K562 (cell line): ENCODE measurements at regions not wholly inside any gene's neighbourhood (a gene's known extent, or its start where the extent isn't known, plus 50 kb on each side); places are given as distances from the start of the nearest gene placed in this dataset.

ENCODE experiments used
- ATAC-seq: fragments of 200-7000 bp; cut with Tn5 transposase; 3 replicates; pipeline ENCODE4 v1.9.1; 2020; ENCODE audit warnings: moderate library complexity
- BruUV-seq: library from RNA; stranded (reverse); fragments of 400-500 nt; replicated peaks from 2 replicates; lab custom pipeline; 2021; lab: Mats Ljungman, UMichigan
- CTCF ChIA-PET: fragments of 300-600 bp; formaldehyde crosslinking; extraction: SDS; loops from one replicate; lab custom pipeline; 2021; ENCODE audit warnings: low intra/inter-chr PET ratio; lab: Yijun Ruan, JAX
- POLR2A ChIA-PET: fragments of 300-600, 350-650 bp; sonication (Branson Sonifier 250); formaldehyde crosslinking; extraction: SDS; loops from one replicate; lab custom pipeline; 2021; ENCODE audit warnings: antibody characterized with exemption, inconsistent platforms; lab: Yijun Ruan, JAX
- DNase-seq, 4 experiments: peaks; one replicate each; pipeline versions ENCODE4 v3.0.0 to v3.0.0-alpha.2; 2011 to 2018; ENCODE audit warnings: low spot score in 3 of 4, mixed read lengths in 3 of 4; ENCODE audit errors: extremely low read depth in 1 of 4
- FAIRE-seq: peaks from 2 replicates; lab custom pipeline; 2011; peaks lifted over from hg19 to GRCh38; lab: Jason Lieb, UNC
- H2AFZ ChIP-seq: 2 replicates; pipeline ENCODE4 v1.6.0; 2011; ENCODE audit warnings: low read depth, low read length, control low read depth, inconsistent platforms
- H3K27ac ChIP-seq: fragments of 200-600 bp; 3 replicates; pipeline ENCODE4 v1.8.0; 2011; ENCODE audit warnings: low read depth, mild to moderate bottlenecking, control low read depth, inconsistent platforms, low read length, moderate library complexity, mixed read lengths; ENCODE audit errors: extremely low read depth
- H3K27me3 ChIP-seq, 2 experiments: fragments of 300-600 bp in 1 of 2; 2 replicates in 1 of 2; 3 replicates in 1 of 2; pipeline versions ENCODE4 v1.6.0 to v1.8.0; 2011; ENCODE audit warnings: inconsistent platforms in 2 of 2, low read length in 2 of 2, mild to moderate bottlenecking in 1 of 2, mixed read lengths in 1 of 2, moderate library complexity in 1 of 2; ENCODE audit not compliant: control insufficient read depth in 2 of 2, insufficient read depth in 2 of 2
- H3K36me3 ChIP-seq: fragments of 300-600 bp; 3 replicates; pipeline ENCODE4 v1.8.0; 2011; ENCODE audit warnings: mild to moderate bottlenecking, low read length, inconsistent platforms; ENCODE audit not compliant: control insufficient read depth, insufficient read depth
- H3K4me1 ChIP-seq, 2 experiments: fragments of 200-600 bp in 1 of 2; replicated peaks in 1 of 2; 2 replicates in 1 of 2; 3 replicates in 1 of 2; pipeline versions ENCODE4 v1.5.1 to v1.8.0; 2011; ENCODE audit warnings: inconsistent platforms in 2 of 2, low read length in 2 of 2, mild to moderate bottlenecking in 1 of 2, mixed read lengths in 1 of 2, moderate library complexity in 1 of 2; ENCODE audit not compliant: control insufficient read depth in 2 of 2, insufficient read depth in 2 of 2
- H3K4me2 ChIP-seq: 2 replicates; pipeline ENCODE4 v1.6.1; 2011; ENCODE audit warnings: low read length, control low read depth, inconsistent platforms, mixed read lengths; ENCODE audit not compliant: insufficient read depth
- H3K4me3 ChIP-seq: fragments of 200-600 bp; sonication (generic), shearing (Covaris generic); 2 replicates; pipeline ENCODE4 v1.5.1; 2016; ENCODE audit warnings: control low read depth, inconsistent platforms
- H3K79me2 ChIP-seq: fragments of 200-600 bp; 3 replicates; pipeline ENCODE4 v1.8.0; 2011; ENCODE audit warnings: low read length, inconsistent platforms; ENCODE audit not compliant: control insufficient read depth, insufficient read depth
- H3K9ac ChIP-seq, 2 experiments: 2 replicates each; pipeline versions ENCODE4 v1.6.0 to v1.6.1; 2011; ENCODE audit warnings: low read depth in 2 of 2, low read length in 2 of 2, control low read depth in 1 of 2, inconsistent platforms in 1 of 2, mild to moderate bottlenecking in 1 of 2, mixed read lengths in 1 of 2; ENCODE audit not compliant: insufficient read depth in 1 of 2
- H3K9me1 ChIP-seq: one replicate; pipeline ENCODE4 v1.6.0; 2011; ENCODE audit warnings: inconsistent platforms, mild to moderate bottlenecking, low read length, moderate library complexity; ENCODE audit not compliant: control insufficient read depth, insufficient read depth
- H3K9me3 ChIP-seq: replicated peaks from 2 replicates; pipeline ENCODE4 v1.5.1; 2011; ENCODE audit warnings: low read depth, low read length, inconsistent platforms; ENCODE audit not compliant: control insufficient read depth, insufficient read depth
- H4K20me1 ChIP-seq: replicated peaks from 2 replicates; pipeline ENCODE4 v1.6.1; 2011; ENCODE audit warnings: low read length, inconsistent platforms, mixed read lengths; ENCODE audit not compliant: control insufficient read depth, insufficient read depth
- BCOR ChIP-seq: fragments of 450-650 bp; IDR thresholded peaks from 2 replicates; pipeline ENCODE4 v1.6.1; 2016
- CHD2 ChIP-seq: IDR thresholded peaks from 2 replicates; pipeline ENCODE4 v1.6.1; 2011; ENCODE audit warnings: low read depth, low read length
- CLOCK ChIP-seq: fragments of 250-450 bp; sonication (Bioruptor Pico); IDR thresholded peaks from 2 replicates; pipeline ENCODE4 v1.4.0; 2020; ENCODE audit warnings: mild to moderate bottlenecking, moderate library complexity, borderline replicate concordance
- ELK1 ChIP-seq: sonication (generic); formaldehyde crosslinking; IDR thresholded peaks from 2 replicates; pipeline ENCODE4 v1.8.1; 2022; ENCODE audit warnings: missing genetic modification reagents
- GTF2F1 ChIP-seq: IDR thresholded peaks from 2 replicates; pipeline ENCODE4 v1.6.1; 2011; ENCODE audit warnings: low read depth, low read length, improper control_type of control experiment
- ILK ChIP-seq: fragments of 450-650 bp; IDR thresholded peaks from 2 replicates; pipeline ENCODE4 v1.6.1; 2016; ENCODE audit warnings: missing genetic modification characterization, low read depth, mild to moderate bottlenecking, missing compliant biosample characterization, moderate library complexity, borderline replicate concordance
- LCOR ChIP-seq: sonication (generic); formaldehyde crosslinking; IDR thresholded peaks from 2 replicates; pipeline ENCODE4 v1.8.0; 2022; ENCODE audit warnings: mild to moderate bottlenecking, missing genetic modification reagents
- MECOM ChIP-seq: fragments of 250-450 bp; sonication (Bioruptor Pico); IDR thresholded peaks from 2 replicates; pipeline ENCODE4 v1.8.0; 2022; ENCODE audit warnings: inconsistent platforms
- MITF ChIP-seq: IDR thresholded peaks from 2 replicates; pipeline ENCODE4 v1.6.1; 2014; ENCODE audit warnings: antibody characterized with exemption
- MYBL2 ChIP-seq, 2 experiments: fragments of 450-650 bp in 1 of 2; sonication (generic) in 1 of 2; formaldehyde crosslinking in 1 of 2; IDR thresholded peaks; 2 replicates each; pipeline versions ENCODE4 v1.6.1 to v1.8.1; 2017 to 2022; ENCODE audit warnings: borderline replicate concordance in 1 of 2, inconsistent platforms in 1 of 2, low read depth in 1 of 2, mild to moderate bottlenecking in 1 of 2, missing genetic modification reagents in 1 of 2, moderate library complexity in 1 of 2
- NFIC ChIP-seq: fragments of 450-650 bp; IDR thresholded peaks from 2 replicates; pipeline ENCODE4 v1.6.1; 2017; ENCODE audit warnings: mild to moderate bottlenecking, inconsistent platforms
- NFYB ChIP-seq: IDR thresholded peaks from 2 replicates; pipeline ENCODE4 v1.6.1; 2011; ENCODE audit warnings: mild to moderate bottlenecking, moderate library complexity; ENCODE audit not compliant: insufficient read length; ENCODE audit errors: extremely low read depth
- NR2F6 ChIP-seq: fragments of 450-650 bp; formaldehyde crosslinking; IDR thresholded peaks from 2 replicates; pipeline ENCODE4 v1.4.0; 2020; ENCODE audit warnings: mild to moderate bottlenecking
- RBM15 ChIP-seq: fragments of 200-400 bp; formaldehyde crosslinking; IDR thresholded peaks from 2 replicates; pipeline ENCODE4 v1.6.1; 2018; ENCODE audit warnings: mild to moderate bottlenecking, low read length, moderate library complexity; ENCODE audit not compliant: insufficient read depth
- TCF3 ChIP-seq: sonication (generic); formaldehyde crosslinking; IDR thresholded peaks from 2 replicates; pipeline ENCODE4 v1.4.0; 2020; ENCODE audit warnings: mild to moderate bottlenecking, missing genetic modification reagents
- ZEB2 ChIP-seq: fragments of 450-650 bp; IDR thresholded peaks from 2 replicates; pipeline ENCODE4 v1.6.1; 2016
- WGBS: fragments of 100-300 bp; shearing (Covaris generic); methylation state at CpG from one replicate; pipeline ENCODE4 v1.1.6; 2016; ENCODE audit warnings: low coverage, mixed read lengths; ENCODE audit not compliant: insufficient coverage; ENCODE audit errors: missing lambda C conversion rate; 5-methylcytosine and 5-hydroxymethylcytosine counted together
- in situ Hi-C: fragments of 300-500 bp; cut with MboI; formaldehyde crosslinking; loops from 4 replicates; pipeline ENCODE4 v1.15.0; 2018; ENCODE audit warnings: inconsistent platforms, mixed read lengths
- intact Hi-C: fragments of 100-400 bp; cut with micrococcal nuclease; formaldehyde crosslinking; loops from 2 replicates; pipeline ENCODE4 v1.14.2; 2022

GRCh38 chr20:39395478-39396291 lies 433.5 kb downstream of the DHX35 start:
- DNase-seq (no peak), FAIRE-seq (no peak), ATAC-seq (no peak)
- H3K4me3 ChIP-seq = no peak overlapping the region
- no peak overlapping the region for H3K4me2 ChIP-seq
- H3K79me2 ChIP-seq = no peaks in the 10 kb centered on the region
- no peaks in the 10 kb centered on the region for H4K20me1 ChIP-seq
- intact Hi-C loops (no loop called here), in situ Hi-C loops (no loop called here)
- no peak overlapping the region for H3K9ac ChIP-seq
- no peaks in the 10 kb centered on the region; the same call in 1 of the 2 replicates for H3K9me3 ChIP-seq
- no peaks in the 10 kb centered on the region for H3K9me1 ChIP-seq
- POLR2A ChIA-PET = no interaction called here
- WGBS = 1% methylated on average over 9 of the region's 9 CpGs
- H3K27ac ChIP-seq = no peak overlapping the region
- H2AFZ ChIP-seq = no peak overlapping the region
- no peaks in the 10 kb centered on the region for H3K27me3 ChIP-seq
- BruUV-seq = no TSS peak
- no peaks in the 10 kb centered on the region for H3K36me3 ChIP-seq
- H3K4me1 ChIP-seq = no peaks in the 10 kb centered on the region
- CTCF ChIA-PET = no interaction called here
- TF ChIP-seq TCF3 (CRISPR knock-in tag) = no peak
- no peak for TF ChIP-seq ZEB2
- no peak for TF ChIP-seq ILK
- no peak for TF ChIP-seq LCOR (CRISPR knock-in tag)
- TF ChIP-seq GTF2F1 = no peak
- TF ChIP-seq CHD2 = no peak
- TF ChIP-seq MITF = no peak
- TF ChIP-seq MECOM (CRISPR knock-in tag) = no peak
- TF ChIP-seq ELK1 = no peak
- TF ChIP-seq NR2F6 = no peak
- no peak for TF ChIP-seq RBM15
- TF ChIP-seq CLOCK (CRISPR knock-in tag) = no peak
- no peak for TF ChIP-seq NFIC
- TF ChIP-seq MYBL2 (IDR thresholded peaks at IDR 0.05; ENCODE audit: low read depth) = no peak
- TF ChIP-seq MYBL2 (CRISPR knock-in tag; IDR thresholded peaks at IDR 0.05; ENCODE audit: borderline replicate concordance) = no peak
- TF ChIP-seq BCOR = no peak
- TF ChIP-seq NFYB = no peak
